ENCODE measurements at regions not wholly inside any gene's neighbourhood (a gene's known extent, or its start where the extent isn't known, plus 50 kb on each side); places are given as distances from the start of the nearest gene placed in this dataset.
"Not testable (repeated sequence)": the region's sequence is repeated elsewhere in the genome, so short reads cannot be mapped to it uniquely, and the experiment has no call there.

GRCh38 chr9:12276505-12276904 is 416.7 kb upstream of the TYRP1 start:
- Histone ChIP-seq H3K36me3 (no peaks in the 10 kb centered on the region), H3K27me3 (no peaks in the 10 kb centered on the region), H3K4me3 (no peak overlapping the region), H3K9me3 (no peaks in the 10 kb centered on the region)
- DNase-seq = no peak

GRCh38 chr9:12289711-12290110 is 403.5 kb upstream of the TYRP1 start:
- Histone ChIP-seq H3K27me3 (no peaks in the 10 kb centered on the region), H3K36me3 (no peaks in the 10 kb centered on the region), H3K9me3 (no peaks in the 10 kb centered on the region), H3K4me3 (no peak overlapping the region)
- DNase-seq = no peak

GRCh38 chr9:12290166-12290869 is 402.9 kb upstream of the TYRP1 start:
- H3K4me3 ChIP-seq = no peak overlapping the region
- no peak for DNase-seq
- H3K9me3 ChIP-seq = no peaks in the 10 kb centered on the region
- no peaks in the 10 kb centered on the region for H3K27me3 ChIP-seq
- no peaks in the 10 kb centered on the region for H3K36me3 ChIP-seq

GRCh38 chr9:12305211-12305610 is 388.0 kb upstream of the TYRP1 start:
- H3K36me3 ChIP-seq = no peaks in the 10 kb centered on the region
- no peaks in the 10 kb centered on the region for H3K27me3 ChIP-seq
- H3K9me3 ChIP-seq = no peaks in the 10 kb centered on the region
- H3K4me3 ChIP-seq = no peak overlapping the region
- no peak for DNase-seq

GRCh38 chr9:12314589-12314988 is 378.6 kb upstream of the TYRP1 start:
- Histone ChIP-seq H3K36me3 (no peaks in the 10 kb centered on the region), H3K9me3 (no peaks in the 10 kb centered on the region; the same call in none of the 2 replicates), H3K4me3 (no peak overlapping the region), H3K27me3 (no peaks in the 10 kb centered on the region)
- no peak for DNase-seq

- Histone ChIP-seq H3K36me3 (no peaks in the 10 kb centered on the region), H3K9me3 (no peaks in the 10 kb centered on the region), H3K27me3 (no peaks in the 10 kb centered on the region), H3K4me3 (no peak overlapping the region)
- DNase-seq = no peak
These were observed 374.2 kb upstream of the TYRP1 start for GRCh38 chr9:12318732-12319685.

- no peak for DNase-seq
- Histone ChIP-seq H3K27me3 (no peaks in the 10 kb centered on the region), H3K36me3 (no peaks in the 10 kb centered on the region), H3K4me3 (no peak overlapping the region), H3K9me3 (no peaks in the 10 kb centered on the region)
These were observed 363.6 kb upstream of the TYRP1 start for GRCh38 chr9:12329623-12329985.

- not testable (repeated sequence) for H3K9me3 ChIP-seq, H3K36me3 ChIP-seq, H3K27me3 ChIP-seq, H3K4me3 ChIP-seq, DNase-seq
These were observed 359.2 kb upstream of the TYRP1 start for GRCh38 chr9:12333966-12334365.

GRCh38 chr9:12350775-12351174 is 342.4 kb upstream of the TYRP1 start:
- no peak overlapping the region for H3K4me3 ChIP-seq
- H3K27me3 ChIP-seq = no peaks in the 10 kb centered on the region
- no peaks in the 10 kb centered on the region for H3K36me3 ChIP-seq
- H3K9me3 ChIP-seq = no peaks in the 10 kb centered on the region
- no peak for DNase-seq

GRCh38 chr9:12351293-12352044 is 341.7 kb upstream of the TYRP1 start:
- Histone ChIP-seq H3K9me3 (no peaks in the 10 kb centered on the region), H3K4me3 (no peak overlapping the region), H3K27me3 (no peaks in the 10 kb centered on the region), H3K36me3 (no peaks in the 10 kb centered on the region)
- no peak for DNase-seq

GRCh38 chr9:12352045-12352315 is 341.2 kb upstream of the TYRP1 start:
- Histone ChIP-seq H3K4me3 (no peak overlapping the region), H3K9me3 (no peaks in the 10 kb centered on the region), H3K27me3 (no peaks in the 10 kb centered on the region), H3K36me3 (no peaks in the 10 kb centered on the region)
- no peak for DNase-seq

GRCh38 chr9:12363439-12363838 is 329.7 kb upstream of the TYRP1 start:
- no peaks in the 10 kb centered on the region for H3K36me3 ChIP-seq
- no peaks in the 10 kb centered on the region for H3K9me3 ChIP-seq
- H3K27me3 ChIP-seq = no peaks in the 10 kb centered on the region
- no peak overlapping the region for H3K4me3 ChIP-seq
- no peak for DNase-seq

- no peak overlapping the region for H3K4me3 ChIP-seq
- DNase-seq = no peak
- H3K36me3 ChIP-seq = no peaks in the 10 kb centered on the region
- no peaks in the 10 kb centered on the region for H3K27me3 ChIP-seq
- no peaks in the 10 kb centered on the region for H3K9me3 ChIP-seq
These were observed 324.6 kb upstream of the TYRP1 start for GRCh38 chr9:12368569-12368968.

- Histone ChIP-seq H3K9me3 (no peaks in the 10 kb centered on the region), H3K27me3 (no peaks in the 10 kb centered on the region), H3K4me3 (no peak overlapping the region), H3K36me3 (no peaks in the 10 kb centered on the region)
- DNase-seq = no peak
These were observed 301.2 kb upstream of the TYRP1 start for GRCh38 chr9:12391839-12392509.

- H3K27me3 ChIP-seq = no peaks in the 10 kb centered on the region
- no peak overlapping the region for H3K4me3 ChIP-seq
- DNase-seq = no peak
- no peaks in the 10 kb centered on the region for H3K9me3 ChIP-seq
- H3K36me3 ChIP-seq = no peaks in the 10 kb centered on the region
These were observed 299.1 kb upstream of the TYRP1 start for GRCh38 chr9:12394105-12394504.

GRCh38 chr9:12403721-12404120 is 289.5 kb upstream of the TYRP1 start:
- Histone ChIP-seq H3K27me3 (no peaks in the 10 kb centered on the region), H3K4me3 (no peak overlapping the region), H3K9me3 (no peaks in the 10 kb centered on the region), H3K36me3 (no peaks in the 10 kb centered on the region)
- DNase-seq = no peak

- Histone ChIP-seq H3K9me3 (no peaks in the 10 kb centered on the region), H3K36me3 (no peaks in the 10 kb centered on the region), H3K4me3 (no peak overlapping the region), H3K27me3 (no peaks in the 10 kb centered on the region)
- no peak for DNase-seq
These were observed 279.2 kb upstream of the TYRP1 start for GRCh38 chr9:12413986-12414385.
